ENCODE measurements at regions not wholly inside any gene's neighbourhood (a gene's known extent, or its start where the extent isn't known, plus 50 kb on each side); places are given as distances from the start of the nearest gene placed in this dataset.

DNA sequence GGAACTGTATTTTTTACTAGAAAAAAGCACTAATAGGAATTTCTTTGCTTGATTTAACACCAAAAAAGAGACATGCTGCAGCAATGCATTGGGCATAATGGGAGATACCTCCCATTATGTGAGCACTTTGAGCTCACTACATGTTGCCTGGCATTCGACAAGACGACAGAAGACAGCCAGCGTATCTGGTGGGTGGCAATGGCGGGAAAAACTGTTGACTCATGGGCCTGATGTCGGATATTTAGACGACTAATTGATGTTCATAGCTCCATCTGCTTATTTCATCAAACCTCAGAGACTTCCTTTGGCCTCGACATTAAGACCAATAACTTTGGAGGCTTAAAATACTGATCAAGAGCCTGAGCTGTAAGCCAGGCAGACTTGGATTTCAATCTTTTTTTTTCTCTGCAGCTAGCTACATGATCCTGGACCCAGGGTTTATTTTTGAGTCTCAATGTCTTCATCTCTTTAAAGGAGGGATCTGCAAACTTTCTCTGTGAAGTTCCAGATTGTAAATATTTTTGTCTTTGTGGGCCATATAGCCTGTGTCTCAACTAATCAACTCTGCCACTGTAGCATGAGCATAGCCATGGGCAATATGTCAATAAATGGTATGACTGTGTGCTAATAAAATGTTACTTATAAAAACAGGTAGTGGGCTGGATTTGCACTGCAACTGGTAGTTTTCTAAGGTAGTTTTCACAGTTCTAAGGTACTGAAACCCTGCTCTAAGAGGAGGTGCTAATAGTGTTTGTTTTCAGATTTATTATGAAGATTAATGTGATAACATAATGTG lies 375.1 kb downstream of the METTL15 start:
- no peak for TF ChIP-seq TEAD4 (IDR thresholded peaks at IDR 0.05; ENCODE audit: borderline replicate concordance, insufficient read depth)
- TF ChIP-seq MEF2A (IDR thresholded peaks at IDR 0.05; ENCODE audit: borderline replicate concordance, low read depth) = no peak
- TF ChIP-seq, protein P1, sequence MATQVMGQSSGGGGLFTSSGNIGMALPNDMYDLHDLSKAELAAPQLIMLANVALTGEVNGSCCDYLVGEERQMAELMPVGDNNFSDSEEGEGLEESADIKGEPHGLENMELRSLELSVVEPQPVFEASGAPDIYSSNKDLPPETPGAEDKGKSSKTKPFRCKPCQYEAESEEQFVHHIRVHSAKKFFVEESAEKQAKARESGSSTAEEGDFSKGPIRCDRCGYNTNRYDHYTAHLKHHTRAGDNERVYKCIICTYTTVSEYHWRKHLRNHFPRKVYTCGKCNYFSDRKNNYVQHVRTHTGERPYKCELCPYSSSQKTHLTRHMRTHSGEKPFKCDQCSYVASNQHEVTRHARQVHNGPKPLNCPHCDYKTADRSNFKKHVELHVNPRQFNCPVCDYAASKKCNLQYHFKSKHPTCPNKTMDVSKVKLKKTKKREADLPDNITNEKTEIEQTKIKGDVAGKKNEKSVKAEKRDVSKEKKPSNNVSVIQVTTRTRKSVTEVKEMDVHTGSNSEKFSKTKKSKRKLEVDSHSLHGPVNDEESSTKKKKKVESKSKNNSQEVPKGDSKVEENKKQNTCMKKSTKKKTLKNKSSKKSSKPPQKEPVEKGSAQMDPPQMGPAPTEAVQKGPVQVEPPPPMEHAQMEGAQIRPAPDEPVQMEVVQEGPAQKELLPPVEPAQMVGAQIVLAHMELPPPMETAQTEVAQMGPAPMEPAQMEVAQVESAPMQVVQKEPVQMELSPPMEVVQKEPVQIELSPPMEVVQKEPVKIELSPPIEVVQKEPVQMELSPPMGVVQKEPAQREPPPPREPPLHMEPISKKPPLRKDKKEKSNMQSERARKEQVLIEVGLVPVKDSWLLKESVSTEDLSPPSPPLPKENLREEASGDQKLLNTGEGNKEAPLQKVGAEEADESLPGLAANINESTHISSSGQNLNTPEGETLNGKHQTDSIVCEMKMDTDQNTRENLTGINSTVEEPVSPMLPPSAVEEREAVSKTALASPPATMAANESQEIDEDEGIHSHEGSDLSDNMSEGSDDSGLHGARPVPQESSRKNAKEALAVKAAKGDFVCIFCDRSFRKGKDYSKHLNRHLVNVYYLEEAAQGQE (IDR thresholded peaks at IDR 0.05; ENCODE audit: low read depth, low read length) = no peak
- TF ChIP-seq, protein P2, sequence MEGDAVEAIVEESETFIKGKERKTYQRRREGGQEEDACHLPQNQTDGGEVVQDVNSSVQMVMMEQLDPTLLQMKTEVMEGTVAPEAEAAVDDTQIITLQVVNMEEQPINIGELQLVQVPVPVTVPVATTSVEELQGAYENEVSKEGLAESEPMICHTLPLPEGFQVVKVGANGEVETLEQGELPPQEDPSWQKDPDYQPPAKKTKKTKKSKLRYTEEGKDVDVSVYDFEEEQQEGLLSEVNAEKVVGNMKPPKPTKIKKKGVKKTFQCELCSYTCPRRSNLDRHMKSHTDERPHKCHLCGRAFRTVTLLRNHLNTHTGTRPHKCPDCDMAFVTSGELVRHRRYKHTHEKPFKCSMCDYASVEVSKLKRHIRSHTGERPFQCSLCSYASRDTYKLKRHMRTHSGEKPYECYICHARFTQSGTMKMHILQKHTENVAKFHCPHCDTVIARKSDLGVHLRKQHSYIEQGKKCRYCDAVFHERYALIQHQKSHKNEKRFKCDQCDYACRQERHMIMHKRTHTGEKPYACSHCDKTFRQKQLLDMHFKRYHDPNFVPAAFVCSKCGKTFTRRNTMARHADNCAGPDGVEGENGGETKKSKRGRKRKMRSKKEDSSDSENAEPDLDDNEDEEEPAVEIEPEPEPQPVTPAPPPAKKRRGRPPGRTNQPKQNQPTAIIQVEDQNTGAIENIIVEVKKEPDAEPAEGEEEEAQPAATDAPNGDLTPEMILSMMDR (IDR thresholded peaks at IDR 0.05) = no peak
- TF ChIP-seq EZH2phosphoT487 (IDR thresholded peaks at IDR 0.05; ENCODE audit: borderline replicate concordance, low read depth) = no peak
- TF ChIP-seq POLR2AphosphoS5 (IDR thresholded peaks at IDR 0.05; ENCODE audit: low read depth, low read length) = no peak
- no peak for TF ChIP-seq GABPA (IDR thresholded peaks at IDR 0.05; ENCODE audit: low read depth)
- TF ChIP-seq USF1 (IDR thresholded peaks at IDR 0.05; ENCODE audit: borderline replicate concordance, low read depth) = no peak
- TF ChIP-seq, protein P3, sequence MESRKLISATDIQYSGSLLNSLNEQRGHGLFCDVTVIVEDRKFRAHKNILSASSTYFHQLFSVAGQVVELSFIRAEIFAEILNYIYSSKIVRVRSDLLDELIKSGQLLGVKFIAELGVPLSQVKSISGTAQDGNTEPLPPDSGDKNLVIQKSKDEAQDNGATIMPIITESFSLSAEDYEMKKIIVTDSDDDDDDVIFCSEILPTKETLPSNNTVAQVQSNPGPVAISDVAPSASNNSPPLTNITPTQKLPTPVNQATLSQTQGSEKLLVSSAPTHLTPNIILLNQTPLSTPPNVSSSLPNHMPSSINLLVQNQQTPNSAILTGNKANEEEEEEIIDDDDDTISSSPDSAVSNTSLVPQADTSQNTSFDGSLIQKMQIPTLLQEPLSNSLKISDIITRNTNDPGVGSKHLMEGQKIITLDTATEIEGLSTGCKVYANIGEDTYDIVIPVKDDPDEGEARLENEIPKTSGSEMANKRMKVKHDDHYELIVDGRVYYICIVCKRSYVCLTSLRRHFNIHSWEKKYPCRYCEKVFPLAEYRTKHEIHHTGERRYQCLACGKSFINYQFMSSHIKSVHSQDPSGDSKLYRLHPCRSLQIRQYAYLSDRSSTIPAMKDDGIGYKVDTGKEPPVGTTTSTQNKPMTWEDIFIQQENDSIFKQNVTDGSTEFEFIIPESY (IDR thresholded peaks at IDR 0.05; ENCODE audit: borderline replicate concordance, low read depth) = no peak
